ENCODE measurements at regions not wholly inside any gene's neighbourhood (a gene's known extent, or its start where the extent isn't known, plus 50 kb on each side); places are given as distances from the start of the nearest gene placed in this dataset.
A peak's percentile ranks its signal among the peaks of the same experiment; 100 is the strongest.
"Not testable (repeated sequence)": the region's sequence is repeated elsewhere in the genome, so short reads cannot be mapped to it uniquely, and the experiment has no call there.

DNA sequence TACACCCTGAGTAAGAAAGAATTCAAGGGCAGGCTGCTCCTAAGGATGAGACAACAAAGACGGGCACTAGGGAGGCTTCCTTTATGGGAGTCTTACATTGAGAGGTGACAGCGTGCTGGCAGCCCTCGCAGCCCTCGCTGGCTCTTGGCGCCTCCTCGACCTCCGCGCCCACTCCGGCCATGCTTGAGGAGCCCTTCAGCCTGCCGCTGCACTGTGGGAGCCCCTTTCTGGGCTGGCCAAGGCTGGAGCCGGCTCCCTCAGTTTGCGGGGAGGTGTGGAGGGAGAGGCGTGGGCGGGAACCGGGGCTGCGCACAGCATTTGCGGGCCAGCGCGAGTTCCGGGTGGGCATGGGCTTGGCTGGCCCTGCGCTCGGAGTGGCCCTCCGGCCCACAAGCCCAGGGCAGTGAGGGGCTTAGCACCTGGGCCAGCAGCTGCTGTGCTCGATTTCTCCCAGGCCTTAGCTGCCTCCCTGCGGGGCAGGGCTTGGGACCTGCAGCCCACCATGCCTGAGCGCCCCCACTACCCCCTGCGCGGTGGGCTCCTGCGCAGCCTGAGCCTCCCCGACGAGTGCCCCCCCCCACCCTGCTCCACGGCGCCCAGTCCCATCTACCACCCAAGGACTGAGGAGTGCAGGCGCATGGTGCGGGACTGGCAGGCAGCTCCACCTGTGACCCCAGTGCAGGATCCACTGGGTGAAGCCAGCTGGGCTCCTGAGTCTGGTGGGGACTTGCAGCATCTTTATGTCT is 75.3 kb downstream of the BARX1 start:
- not testable (repeated sequence) for DNase-seq (ENCODE audit: low read depth)

DNA sequence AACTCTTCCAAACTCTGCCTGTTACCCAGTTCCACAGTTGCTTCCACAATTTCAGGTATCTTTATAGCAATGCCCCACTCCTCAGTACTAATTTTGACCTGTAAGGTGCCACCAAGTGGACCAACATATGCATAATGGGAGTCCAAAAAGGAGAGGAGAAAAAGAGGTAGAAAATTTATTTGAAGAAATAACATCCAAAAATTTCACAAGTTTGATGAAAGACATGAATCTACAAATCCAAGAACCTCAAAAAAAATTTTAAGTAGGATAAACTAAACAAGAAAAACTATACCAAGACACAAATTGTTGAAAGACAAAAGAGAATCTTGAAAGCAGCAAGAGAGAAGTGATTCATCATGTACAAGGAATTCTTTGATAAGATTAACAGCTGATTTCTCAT is 79.8 kb downstream of the BARX1 start:
- no peak for DNase-seq (ENCODE audit: low read depth)

DNA sequence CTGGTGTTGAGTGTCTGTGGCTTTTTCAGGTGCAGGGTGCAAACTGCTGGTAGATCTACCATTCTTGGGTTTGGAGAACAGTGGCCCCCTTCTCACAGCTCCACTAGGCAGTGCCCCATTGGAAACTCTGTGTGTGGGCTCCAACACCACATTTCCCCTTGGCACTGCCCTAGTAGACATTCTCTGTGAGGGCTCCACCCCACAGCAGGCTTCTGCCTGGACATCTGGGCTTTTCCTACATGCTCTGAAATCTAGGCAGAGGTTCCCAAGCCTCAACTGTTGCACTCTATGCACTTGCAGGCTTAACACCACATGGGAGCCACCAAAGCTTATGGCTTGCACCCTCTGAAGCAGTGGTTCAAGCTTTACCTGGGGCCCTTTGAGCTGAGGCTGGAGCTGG is 80.9 kb downstream of the BARX1 start:
- DNase-seq (ENCODE audit: low read depth) = no peak

DNA sequence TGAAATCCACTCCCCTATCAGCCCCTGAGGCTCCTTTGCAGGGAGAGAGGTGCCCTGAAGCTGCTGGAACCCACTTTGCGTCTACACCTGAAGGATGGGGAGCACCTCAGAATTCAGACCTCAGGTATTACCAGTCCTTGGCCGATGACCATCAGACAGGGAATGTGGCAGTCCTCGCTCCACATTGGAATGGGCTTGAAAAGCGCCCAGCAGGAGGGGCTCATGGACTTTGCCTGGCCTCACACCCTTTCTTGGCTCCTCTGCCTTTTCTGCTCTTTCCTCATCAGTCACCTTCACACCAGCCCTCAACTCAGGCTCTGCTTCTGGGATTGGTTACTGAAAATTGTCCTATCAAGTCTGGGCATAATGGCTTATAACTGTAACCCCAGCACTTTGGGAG is 83.9 kb downstream of the BARX1 start:
- DNase-seq (ENCODE audit: low read depth) = no peak

DNA sequence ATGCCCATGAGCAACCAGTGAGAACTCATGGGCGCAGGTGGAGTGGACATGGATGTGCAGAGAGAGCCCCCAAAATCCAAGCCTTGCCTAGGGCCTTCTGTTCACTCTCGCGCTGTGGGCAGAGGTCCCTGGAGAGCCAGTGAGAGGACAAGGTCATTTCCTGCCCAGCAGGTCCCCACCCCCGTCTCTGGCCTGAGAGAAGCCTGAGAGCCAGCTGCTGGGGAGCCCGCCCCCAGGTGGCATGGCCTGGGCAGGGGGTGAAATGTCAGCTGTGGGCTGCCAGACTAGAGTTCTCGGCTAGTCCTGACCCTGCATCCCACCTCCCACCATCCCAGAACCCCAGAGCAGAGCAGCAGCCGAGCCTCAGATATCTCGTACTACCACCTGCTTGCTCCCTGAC is 85.3 kb downstream of the BARX1 start:
- no peak for DNase-seq (ENCODE audit: low read depth)

DNA sequence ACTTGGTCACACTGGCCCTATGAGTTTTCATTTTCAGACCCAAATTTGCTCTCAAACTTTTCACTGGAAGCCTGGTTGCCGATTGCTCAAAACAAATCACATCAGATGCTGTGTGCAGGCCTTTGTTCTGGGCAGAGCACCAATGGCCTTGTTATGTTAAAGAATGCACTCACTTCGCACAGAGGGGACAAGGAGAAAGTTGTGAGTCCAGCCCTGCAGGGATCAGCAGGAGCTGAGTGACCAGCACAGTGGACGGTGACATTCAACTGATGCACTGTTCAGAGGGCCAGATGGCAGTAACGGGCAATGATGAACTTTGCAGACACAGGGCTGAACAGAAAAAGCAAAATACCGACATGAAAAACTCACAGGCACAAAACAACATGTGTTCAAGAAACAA is 86.1 kb downstream of the BARX1 start:
- DNase-seq (ENCODE audit: low read depth) = no peak

DNA sequence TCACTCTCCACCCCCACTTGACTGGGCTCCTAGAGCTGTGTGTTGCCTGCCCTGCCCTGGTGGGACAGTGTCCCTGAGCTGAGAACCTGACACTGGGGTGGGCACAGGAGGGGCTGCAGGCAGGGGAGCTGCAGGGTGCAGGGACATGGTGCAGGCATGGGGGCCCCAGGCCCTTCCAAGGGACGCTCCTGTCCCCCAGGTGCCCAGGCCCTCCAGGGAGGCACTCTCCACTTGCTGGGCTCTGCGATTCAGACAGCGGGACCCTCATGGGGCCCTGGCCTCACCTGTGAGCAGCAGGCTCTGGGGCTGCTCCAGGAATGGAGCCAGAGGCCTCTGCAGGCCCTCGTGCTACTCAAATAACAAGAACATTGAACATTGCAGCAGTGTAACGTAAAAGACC is 89.4 kb downstream of the BARX1 start:
- no peak for DNase-seq (ENCODE audit: low read depth)

DNA sequence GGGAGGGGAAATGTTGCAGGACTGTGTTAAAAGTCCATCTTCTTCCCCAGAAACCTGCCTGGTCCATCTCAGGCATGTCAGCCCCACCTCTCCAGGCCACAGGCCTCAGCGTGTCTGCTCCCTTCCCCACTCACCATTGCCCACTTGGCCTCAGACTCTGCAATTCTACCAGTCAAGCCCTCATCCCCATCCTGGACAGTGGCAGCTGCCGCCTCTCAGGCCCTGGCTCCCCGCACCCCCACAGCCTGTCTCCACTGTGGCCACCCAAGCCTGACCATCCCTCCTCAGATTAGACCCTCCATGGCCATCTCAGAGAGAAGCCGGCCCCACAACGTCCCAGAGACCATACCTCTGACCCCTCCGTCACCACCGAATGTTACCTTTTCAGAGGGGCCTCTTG is 89.9 kb downstream of the BARX1 start:
- DNase-seq (ENCODE audit: low read depth) = no peak

DNA sequence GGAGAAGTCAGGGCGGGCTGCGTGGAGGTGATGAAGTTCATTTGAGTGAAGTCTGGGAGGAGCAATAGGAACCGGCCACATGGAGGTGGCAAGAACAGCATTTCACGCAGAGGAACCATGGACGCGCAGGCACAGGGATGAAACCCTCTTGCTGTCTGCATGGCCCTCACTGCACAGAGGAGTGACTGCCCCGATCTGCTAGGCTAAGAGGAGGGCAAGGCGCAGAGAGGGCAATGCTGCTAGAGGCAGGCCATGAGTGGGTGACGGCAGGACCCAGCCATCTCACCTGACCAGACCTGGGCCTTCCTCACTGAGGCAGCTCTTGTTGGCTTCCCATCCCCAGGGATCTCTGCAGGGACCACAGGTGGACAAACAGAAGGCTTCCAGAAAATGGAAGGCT is 90.3 kb downstream of the BARX1 start:
- no peak for DNase-seq (ENCODE audit: low read depth)

DNA sequence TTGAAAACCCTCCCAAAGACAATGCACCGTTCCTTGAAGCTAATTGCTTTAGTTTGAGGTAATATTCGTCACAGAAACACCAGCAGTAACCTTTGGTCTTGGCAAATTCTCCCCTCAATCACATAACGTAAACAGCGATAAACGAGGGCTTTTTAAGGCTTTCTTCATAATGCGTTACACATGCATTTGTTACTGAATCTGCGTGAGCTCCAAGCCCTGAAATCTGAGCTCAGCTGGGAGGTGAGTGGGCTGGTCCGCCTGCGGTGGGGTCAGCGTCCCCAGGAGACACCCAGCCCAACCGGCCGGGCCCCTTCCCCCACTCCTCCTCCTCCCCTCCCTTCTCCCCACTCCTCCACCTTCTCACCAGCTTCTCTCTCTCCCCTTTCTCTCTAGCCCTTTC is 91.1 kb downstream of the BARX1 start:
- no peak for DNase-seq (ENCODE audit: low read depth)

DNA sequence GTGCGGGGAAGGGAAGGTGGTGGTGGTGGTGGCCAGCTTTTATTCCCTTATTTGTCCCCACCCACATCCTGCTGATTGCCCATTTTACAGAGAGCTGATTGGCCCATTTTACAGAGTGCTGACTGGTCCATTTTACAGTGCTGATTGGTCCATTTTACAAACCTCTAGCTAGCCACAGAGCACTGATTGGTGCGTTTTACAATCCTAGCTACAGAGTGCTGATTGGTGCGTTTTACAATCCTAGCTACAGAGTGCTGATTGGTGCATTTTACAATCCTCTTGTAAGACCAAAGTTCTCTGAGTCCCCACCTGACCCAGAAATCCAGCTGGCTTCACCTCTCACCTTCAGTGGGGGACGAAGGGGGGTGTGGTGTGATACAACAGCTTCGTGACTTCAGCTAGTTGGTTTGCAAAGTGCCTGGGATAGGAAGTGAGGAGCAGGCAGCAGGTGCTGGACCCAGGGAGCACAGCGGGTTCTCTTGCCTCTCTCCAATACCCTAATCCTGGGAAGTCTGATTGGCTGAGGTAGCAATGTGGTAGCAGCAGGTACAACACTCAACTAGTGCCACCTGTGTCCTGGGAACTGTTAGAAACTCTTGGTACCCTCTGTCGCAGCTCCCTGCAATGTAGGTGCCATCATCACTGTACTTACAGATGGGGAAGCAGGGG is 92.1 kb downstream of the BARX1 start:
- no peak for DNase-seq (ENCODE audit: low read depth)

DNA sequence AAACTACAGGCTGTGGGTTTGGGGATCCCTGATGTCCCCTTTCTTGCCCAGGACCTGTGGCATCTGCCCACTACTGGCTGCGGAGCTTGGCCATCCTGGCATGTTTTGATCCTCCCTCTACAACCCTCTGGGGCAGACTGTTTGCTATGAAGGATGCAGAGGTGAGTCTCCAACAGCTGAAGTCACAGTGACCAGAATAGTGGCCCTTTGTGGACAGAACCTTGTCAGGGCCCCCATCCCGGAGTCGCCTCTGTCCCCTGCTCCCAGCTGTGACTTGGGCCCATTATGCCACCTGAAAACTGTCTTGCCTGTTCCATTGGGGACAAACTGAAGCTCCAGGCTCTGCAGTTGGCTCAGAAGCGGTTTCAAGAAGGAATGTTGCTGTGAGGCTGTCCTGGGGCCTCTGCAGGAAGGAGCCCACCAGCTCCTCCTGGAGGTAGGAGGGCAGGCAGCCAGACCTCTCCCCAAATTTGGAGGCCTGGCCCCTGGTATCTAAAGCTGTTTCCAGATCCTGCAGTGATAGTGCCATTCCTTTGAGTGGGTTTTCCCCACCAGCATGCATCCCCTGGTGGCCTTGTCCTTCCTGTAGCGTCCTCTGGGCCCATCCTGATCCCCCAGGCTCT is 93.3 kb downstream of the BARX1 start:
- DNase-seq (ENCODE audit: low read depth) = no peak

DNA sequence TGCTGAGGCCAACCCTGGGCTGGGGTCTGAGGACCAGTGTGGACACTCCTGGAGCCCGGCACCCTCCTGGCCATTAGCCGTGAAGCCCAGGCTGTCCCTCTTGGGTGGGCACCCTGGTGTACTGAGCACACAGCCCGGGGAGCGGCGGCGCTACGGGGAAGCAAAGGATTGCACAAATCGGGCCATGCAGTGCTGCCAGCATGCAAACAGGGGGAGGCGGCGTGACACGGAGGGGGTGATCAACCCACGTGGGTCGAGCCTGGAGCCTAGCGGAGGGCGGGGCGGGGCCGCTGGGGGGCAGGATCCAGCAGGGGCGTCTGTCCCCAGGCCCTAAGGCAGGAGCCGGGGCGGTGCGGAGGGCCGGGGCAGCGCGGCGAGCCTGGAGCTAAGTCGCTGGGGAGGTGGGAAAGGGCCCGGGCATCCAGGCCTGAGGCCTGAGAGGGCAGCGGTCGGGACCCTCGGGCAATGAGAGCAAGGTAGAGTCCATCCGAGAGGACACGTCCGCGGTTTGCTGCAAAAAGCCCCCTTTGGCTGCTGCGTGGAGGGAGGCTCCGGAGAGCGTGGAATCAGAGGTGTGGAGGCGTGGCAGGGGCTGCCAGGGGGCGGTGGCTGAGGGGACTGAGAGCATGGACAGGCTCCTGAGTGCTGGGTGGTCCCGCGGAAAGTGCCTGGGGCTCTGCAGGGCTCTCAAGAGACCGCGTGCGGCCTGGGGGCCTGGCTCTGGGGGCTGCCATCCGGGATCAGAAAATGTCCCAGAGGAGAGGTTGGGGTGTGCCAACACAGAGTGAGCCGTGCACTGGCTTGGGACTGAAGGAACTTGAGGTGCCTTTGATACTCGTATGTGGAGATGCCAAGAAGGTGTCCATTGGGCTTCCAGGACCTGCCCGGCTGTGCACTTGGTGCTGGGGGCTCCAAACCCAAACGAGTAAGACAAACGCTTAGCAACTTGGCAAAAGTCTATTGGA is 94.2 kb downstream of the BARX1 start:
- no peak for DNase-seq (ENCODE audit: low read depth)

DNA sequence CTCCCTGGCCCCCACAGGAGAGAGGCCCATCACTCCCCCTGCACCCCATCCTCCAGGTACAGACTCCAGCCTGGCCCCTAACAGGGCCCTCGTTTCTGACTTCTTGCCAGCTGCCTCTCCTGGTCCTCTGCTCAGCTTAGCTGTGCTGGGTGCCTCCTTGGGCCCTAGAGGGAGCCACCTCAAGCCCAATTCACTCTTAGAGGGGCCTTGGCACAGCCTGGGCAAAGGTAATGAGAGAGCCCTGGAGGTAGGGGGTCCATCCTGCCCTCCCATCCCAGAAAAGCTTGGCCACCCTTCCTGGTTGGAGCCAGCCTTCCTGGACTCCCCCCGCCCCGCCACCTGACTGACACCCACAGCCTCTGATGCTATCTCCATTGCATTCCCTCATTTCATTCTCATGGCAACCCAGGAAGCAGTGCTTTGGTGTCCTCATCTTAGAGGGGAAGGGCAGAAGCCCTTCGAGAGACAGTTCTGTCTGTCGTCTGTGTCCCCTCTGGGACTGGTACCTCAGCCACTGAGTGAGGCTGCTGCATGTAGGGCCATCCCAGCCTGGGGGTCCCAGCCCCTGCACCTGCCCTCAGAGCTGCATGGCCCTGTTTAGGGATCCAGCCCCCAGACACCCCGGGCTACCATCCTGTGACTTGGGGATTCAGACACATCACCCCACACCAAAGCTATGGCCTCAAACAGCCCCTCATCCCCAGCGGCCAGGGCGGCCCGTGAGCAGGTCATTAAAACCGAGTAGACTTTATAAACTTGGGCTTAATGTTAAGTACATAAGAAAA is 95.5 kb downstream of the BARX1 start:
- no peak for DNase-seq (ENCODE audit: low read depth)

DNA sequence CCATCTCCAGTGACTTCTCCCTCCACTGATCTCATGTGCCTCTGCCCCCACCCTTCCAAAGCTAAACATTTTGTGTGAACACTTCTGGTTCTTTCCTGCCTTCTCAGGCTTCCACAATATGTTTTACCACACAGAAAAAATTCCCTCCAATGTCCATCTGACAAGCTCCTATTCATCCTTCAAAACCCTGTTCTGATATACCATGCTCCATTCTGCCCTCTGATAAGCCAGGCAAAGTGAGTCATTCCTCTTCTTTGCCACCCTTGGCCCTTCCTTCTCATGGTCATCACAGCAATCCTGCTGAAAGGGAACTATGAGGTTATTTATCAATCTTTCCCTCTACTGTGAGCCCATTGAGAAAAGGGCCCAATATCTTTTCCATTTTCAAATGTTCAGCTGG is 97.6 kb downstream of the BARX1 start:
- no peak for DNase-seq (ENCODE audit: low read depth)

DNA sequence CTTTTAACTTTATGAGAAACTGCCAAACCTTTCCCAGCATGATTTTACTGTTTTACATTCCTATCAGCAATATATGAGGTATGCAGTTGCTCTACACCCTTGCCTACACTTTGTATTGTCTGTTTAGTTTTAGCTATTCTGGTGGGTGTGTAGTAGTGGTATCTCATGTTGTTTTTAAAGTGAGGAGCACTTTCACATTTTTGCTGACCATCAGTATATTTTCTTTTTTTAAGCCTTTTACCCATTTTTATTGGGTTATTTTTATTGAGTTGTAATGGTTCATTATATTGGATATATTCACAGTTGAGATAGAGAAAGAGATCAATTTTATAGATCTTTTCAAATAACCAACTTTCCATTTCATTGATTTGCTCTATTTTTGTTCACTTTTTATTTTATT is 102.4 kb downstream of the BARX1 start:
- DNase-seq (ENCODE audit: low read depth) = no peak

DNA sequence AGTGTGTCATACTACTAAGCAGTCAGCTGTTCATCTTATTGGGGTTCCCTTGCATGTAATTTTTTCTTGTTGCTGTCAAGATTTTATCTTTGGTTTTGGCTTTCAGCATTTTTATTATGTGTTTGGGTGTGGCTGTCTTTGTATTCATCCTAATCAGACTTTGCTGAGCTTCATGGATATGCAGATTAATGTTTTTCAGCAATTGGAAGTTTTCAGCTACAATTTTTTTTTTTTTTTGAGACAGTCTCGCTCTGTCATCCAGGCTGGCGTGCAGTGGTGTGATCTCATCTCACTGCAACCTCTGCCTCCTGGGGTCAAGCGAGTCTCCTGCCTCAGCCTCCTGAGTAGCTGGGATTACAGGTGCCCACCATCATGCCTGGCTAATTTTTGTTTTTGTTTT is 108.8 kb downstream of the BARX1 start:
- no peak for DNase-seq (ENCODE audit: low read depth)

DNA sequence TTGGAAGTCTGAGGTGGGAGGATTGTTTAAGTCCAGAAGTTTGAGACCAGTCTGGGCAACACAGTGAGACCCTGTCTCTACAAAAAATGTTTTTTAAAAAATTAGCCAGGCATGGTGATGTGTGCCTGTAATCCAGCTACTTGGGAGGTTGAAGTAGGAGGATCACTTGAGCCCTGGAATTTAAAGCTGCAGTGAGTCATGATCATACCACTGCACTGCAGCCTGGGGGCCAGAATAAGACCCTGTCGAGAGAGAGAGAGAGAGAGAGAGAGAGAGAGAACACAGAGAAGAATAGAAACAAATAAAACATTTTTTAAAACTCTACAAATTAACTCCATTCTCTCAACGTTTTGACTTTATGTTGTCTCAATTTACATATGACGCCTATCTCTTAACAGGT is 111.8 kb downstream of the BARX1 start:
- DNase-seq (ENCODE audit: low read depth) = peak; percentile 1

DNA sequence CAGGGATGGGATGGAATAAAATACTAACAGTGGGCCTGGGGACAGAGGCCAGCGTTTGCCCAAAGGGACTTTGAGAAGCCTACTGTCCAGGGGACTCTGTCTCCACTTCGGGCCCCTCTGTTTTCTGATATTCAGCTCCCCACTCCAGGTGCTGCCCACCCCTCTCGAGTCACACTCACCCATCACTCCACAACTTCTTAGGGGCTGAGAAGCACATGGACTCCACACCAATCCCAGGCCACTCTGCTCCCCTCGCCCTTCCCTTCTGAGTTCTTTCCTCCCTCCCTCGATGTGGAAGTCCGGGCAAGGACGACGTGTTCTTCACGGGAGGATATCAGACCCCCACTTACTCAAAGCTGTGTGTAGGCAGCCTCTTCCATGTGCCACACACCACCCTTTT is 124.5 kb downstream of the BARX1 start:
- no peak for DNase-seq (ENCODE audit: low read depth)

DNA sequence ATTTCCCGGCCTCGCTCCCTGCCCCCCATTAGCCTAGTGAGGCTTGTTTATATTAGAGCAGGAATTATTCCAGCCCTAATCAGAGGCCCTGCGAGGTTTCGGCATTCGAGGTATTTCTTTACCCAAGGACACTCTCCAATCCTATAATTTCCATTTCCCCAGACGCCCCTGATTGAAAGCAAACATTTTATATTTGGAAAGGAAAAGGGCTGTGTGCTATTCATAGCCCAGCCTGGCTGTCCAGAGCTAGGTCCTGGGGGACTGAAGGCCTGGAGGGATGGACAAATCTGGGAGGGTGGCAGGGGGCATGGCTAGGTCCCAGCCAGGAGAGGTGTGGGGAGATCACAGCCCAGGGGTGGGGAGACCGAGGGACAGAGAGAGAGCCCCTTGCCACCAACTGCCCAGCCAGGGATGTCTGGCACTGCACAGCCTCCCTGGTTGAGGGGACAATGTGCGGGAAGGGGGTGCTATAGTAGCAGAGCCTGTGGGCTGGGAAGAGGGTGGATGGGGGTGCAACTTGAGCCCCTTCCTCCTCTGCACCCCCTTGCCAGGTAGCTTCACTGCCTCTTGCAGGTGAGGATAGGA is 125.1 kb downstream of the BARX1 start:
- no peak for DNase-seq (ENCODE audit: low read depth)
